Mucosa of descending colon (tissue), 3 donors: ENCODE measurements at regions not wholly inside any gene's neighbourhood (a gene's known extent, or its start where the extent isn't known, plus 50 kb on each side); places are given as distances from the start of the nearest gene placed in this dataset.

Experiments
- ATAC-seq: fragments of 200-7000 bp; cut with Tn5 transposase; one replicate; pipeline ENCODE4 v1.9.1; 2020; ENCODE audit warnings: mild to moderate bottlenecking, moderate library complexity
- DNase-seq, 3 donors: peaks; one replicate each; pipeline ENCODE4 v3.0.0-alpha.2; 2020
- H3K36me3 ChIP-seq: fragments of 200-600 bp; one replicate; pipeline ENCODE4 v1.8.0; 2021; ENCODE audit warnings: low read depth, mild to moderate bottlenecking
- H3K4me1 ChIP-seq: fragments of 200-600 bp; one replicate; pipeline ENCODE4 v1.8.0; 2021; ENCODE audit warnings: low read depth, mild to moderate bottlenecking
- H3K4me3 ChIP-seq: fragments of 200-600 bp; one replicate; pipeline ENCODE4 v1.8.0; 2021; ENCODE audit warnings: mild to moderate bottlenecking
- H3K9me3 ChIP-seq: fragments of 200-600 bp; one replicate; pipeline ENCODE4 v1.8.0; 2021; ENCODE audit warnings: mild to moderate bottlenecking
- CTCF ChIP-seq: fragments of 200-600 bp; IDR thresholded peaks from one replicate; pipeline ENCODE4 v1.8.0; 2022; ENCODE audit warnings: antibody characterized with exemption, mild to moderate bottlenecking
- intact Hi-C, 2 donors: fragments of 100-400 bp; cut with DNase I in 1 of 2; cut with micrococcal nuclease in 1 of 2; formaldehyde crosslinking; loops; one replicate each; pipeline versions ENCODE4 v1.11.0 to v1.11.1; 2022; cut with DNase I, micrococcal nuclease
- donor health status: DM: no; HTN: no; CAD: no; lungs with moderate emphysema.
- donor health status: DM: no; HTN: no; CAD: no.
- donor health status: DM: no; HTN: yes; CAD: no.

- H3K4me3 ChIP-seq, result no peak overlapping the region
- H3K36me3 ChIP-seq, result no peaks in the 10 kb centered on the region
- H3K4me1 ChIP-seq, result no peaks in the 10 kb centered on the region
- intact Hi-C loops, result no loop called here
- no peak for TF ChIP-seq CTCF
- no peaks in the 10 kb centered on the region for H3K9me3 ChIP-seq
- DNase-seq (no peak), ATAC-seq (no peak)
Observed at GRCh38 chr16:49115956-49116355, 165.7 kb downstream of the CBLN1 start.

GRCh38 chr16:49112754-49113153, 168.9 kb downstream of the CBLN1 start:
- Histone ChIP-seq H3K9me3 (no peaks in the 10 kb centered on the region), H3K4me3 (no peak overlapping the region), H3K4me1 (no peaks in the 10 kb centered on the region), H3K36me3 (no peaks in the 10 kb centered on the region)
- intact Hi-C loops, result no loop called here
- DNase-seq, result no peak
- ATAC-seq, result no peak
- TF ChIP-seq CTCF, result no peak

- intact Hi-C loops, result no loop called here
- no peak for TF ChIP-seq CTCF
- ATAC-seq (no peak), DNase-seq (no peak)
- no peak overlapping the region for H3K4me3 ChIP-seq
- H3K9me3 ChIP-seq, result no peaks in the 10 kb centered on the region
- no peaks in the 10 kb centered on the region for H3K4me1 ChIP-seq
- no peaks in the 10 kb centered on the region for H3K36me3 ChIP-seq
Observed at GRCh38 chr16:49111351-49111750, 170.3 kb downstream of the CBLN1 start.

- intact Hi-C loops, result no loop called here
- H3K9me3 ChIP-seq, result no peaks in the 10 kb centered on the region
- H3K4me3 ChIP-seq, result no peak overlapping the region
- no peaks in the 10 kb centered on the region for H3K4me1 ChIP-seq
- H3K36me3 ChIP-seq, result no peaks in the 10 kb centered on the region
- no peak for TF ChIP-seq CTCF
- ATAC-seq, result no peak
- no peak for DNase-seq
Observed at GRCh38 chr16:49108611-49109010, 173.0 kb downstream of the CBLN1 start.

GRCh38 chr16:49103298-49103697, 178.3 kb downstream of the CBLN1 start:
- H3K36me3 ChIP-seq, result no peaks in the 10 kb centered on the region
- H3K4me1 ChIP-seq, result no peaks in the 10 kb centered on the region
- no peak for TF ChIP-seq CTCF
- H3K4me3 ChIP-seq, result no peak overlapping the region
- no peak for ATAC-seq
- no peak for DNase-seq
- intact Hi-C loops, result no loop called here
- H3K9me3 ChIP-seq, result no peaks in the 10 kb centered on the region

GRCh38 chr16:49101997-49102396, 179.6 kb downstream of the CBLN1 start:
- intact Hi-C loops, result no loop called here
- ATAC-seq (no peak), DNase-seq (no peak)
- Histone ChIP-seq H3K4me3 (no peak overlapping the region), H3K36me3 (no peaks in the 10 kb centered on the region), H3K4me1 (no peaks in the 10 kb centered on the region), H3K9me3 (no peaks in the 10 kb centered on the region)
- TF ChIP-seq CTCF, result no peak
